Liver (tissue), 8 donors: ENCODE measurements at regions not wholly inside any gene's neighbourhood (a gene's known extent, or its start where the extent isn't known, plus 50 kb on each side); places are given as distances from the start of the nearest gene placed in this dataset.

ENCODE experiments used
- DNase-seq: peaks from one replicate; pipeline ENCODE4 v3.0.0-alpha.2; 2017; ENCODE audit warnings: low spot score
- H3K27ac ChIP-seq, 2 donors: one replicate each; pipeline ENCODE4 v1.7.0; 2013; ENCODE audit warnings: inconsistent platforms in 2 of 2, low read length in 2 of 2, control low read depth in 1 of 2, low read depth in 1 of 2, mild to moderate bottlenecking in 1 of 2
- H3K27me3 ChIP-seq, 4 donors: one replicate each; pipeline versions ENCODE4 v1.6.1 to v1.7.0; 2013; ENCODE audit warnings: low read length in 3 of 4, inconsistent platforms in 1 of 4, mild to moderate bottlenecking in 1 of 4, moderate library complexity in 1 of 4; ENCODE audit not compliant: control insufficient read depth in 4 of 4, insufficient read depth in 4 of 4
- H3K36me3 ChIP-seq, 4 donors: one replicate each; pipeline versions ENCODE4 v1.6.1 to v1.7.0; 2013; ENCODE audit warnings: low read length in 3 of 4, mild to moderate bottlenecking in 3 of 4, low read depth in 1 of 4, moderate library complexity in 1 of 4; ENCODE audit not compliant: control insufficient read depth in 4 of 4, insufficient read depth in 3 of 4
- H3K4me1 ChIP-seq, 4 donors: one replicate each; pipeline versions ENCODE4 v1.6.1 to v1.7.0; 2013; ENCODE audit warnings: low read length in 3 of 4, mild to moderate bottlenecking in 3 of 4, moderate library complexity in 1 of 4; ENCODE audit not compliant: control insufficient read depth in 4 of 4, insufficient read depth in 4 of 4
- H3K4me3 ChIP-seq, 3 donors: one replicate each; pipeline versions ENCODE4 v1.6.1 to v1.7.0; 2013; ENCODE audit warnings: low read length in 3 of 3, control low read depth in 1 of 3, low read depth in 1 of 3, mild to moderate bottlenecking in 1 of 3
- H3K9ac ChIP-seq, 2 donors: one replicate each; pipeline ENCODE4 v1.7.0; 2013; ENCODE audit warnings: low read length in 2 of 2, mild to moderate bottlenecking in 2 of 2, moderate library complexity in 2 of 2, control low read depth in 1 of 2, low read depth in 1 of 2
- H3K9me3 ChIP-seq, 4 donors: one replicate each; pipeline versions ENCODE4 v1.6.1 to v1.7.0; 2013; ENCODE audit warnings: low read length in 3 of 4; ENCODE audit not compliant: control insufficient read depth in 4 of 4
- CTCF ChIP-seq: fragments of 150-350 bp; IDR thresholded peaks from 2 replicates; pipeline ENCODE4 v1.5.1; 2017; ENCODE audit warnings: improper control_type of control experiment, low read depth, low read length; ENCODE audit not compliant: missing input control
- EGR1 ChIP-seq, 2 donors: IDR thresholded peaks; 2 replicates each; pipeline ENCODE4 v1.6.1; 2016 to 2018; ENCODE audit warnings: antibody characterized with exemption in 2 of 2, low read depth in 2 of 2
- FOXA1 ChIP-seq: IDR thresholded peaks from 2 replicates; pipeline ENCODE4 v1.6.1; 2016; ENCODE audit warnings: antibody characterized with exemption
- FOXA2 ChIP-seq: IDR thresholded peaks from 2 replicates; pipeline ENCODE4 v1.6.1; 2016; ENCODE audit warnings: antibody characterized with exemption
- GABPA ChIP-seq, 2 donors: IDR thresholded peaks in 1 of 2; conservative IDR thresholded peaks in 1 of 2; 2 replicates each; pipeline ENCODE4 v1.6.1; 2016; ENCODE audit warnings: antibody characterized with exemption in 2 of 2, mild to moderate bottlenecking in 1 of 2, moderate library complexity in 1 of 2
- HNF4A ChIP-seq, 2 donors: conservative IDR thresholded peaks; 2 replicates each; pipeline ENCODE4 v1.6.1; 2016; ENCODE audit warnings: antibody characterized with exemption in 2 of 2, mild to moderate bottlenecking in 2 of 2
- HNF4G ChIP-seq: IDR thresholded peaks from 2 replicates; pipeline ENCODE4 v1.6.1; 2016; ENCODE audit warnings: antibody characterized with exemption
- JUND ChIP-seq, 2 donors: IDR thresholded peaks; 2 replicates each; pipeline ENCODE4 v1.6.1; 2016; ENCODE audit warnings: antibody characterized with exemption in 2 of 2
- MAX ChIP-seq: IDR thresholded peaks from 2 replicates; pipeline ENCODE4 v1.6.1; 2016; ENCODE audit warnings: antibody characterized with exemption
- NR2F2 ChIP-seq: IDR thresholded peaks from 2 replicates; pipeline ENCODE4 v1.6.1; 2016; ENCODE audit warnings: antibody characterized with exemption
- RAD21 ChIP-seq, 2 donors: IDR thresholded peaks; 2 replicates each; pipeline ENCODE4 v1.6.1; 2016; ENCODE audit warnings: antibody characterized with exemption in 2 of 2, mild to moderate bottlenecking in 2 of 2
- REST ChIP-seq: IDR thresholded peaks from 2 replicates; pipeline ENCODE4 v1.6.1; 2016; ENCODE audit warnings: antibody characterized with exemption, mild to moderate bottlenecking
- RXRA ChIP-seq, 2 donors: IDR thresholded peaks; 2 replicates each; pipeline ENCODE4 v1.6.1; 2017 to 2018; ENCODE audit warnings: antibody characterized with exemption in 2 of 2, mild to moderate bottlenecking in 1 of 2
- SP1 ChIP-seq: IDR thresholded peaks from 2 replicates; pipeline ENCODE4 v1.6.1; 2018; ENCODE audit warnings: antibody characterized with exemption, mild to moderate bottlenecking
- TAF1 ChIP-seq: conservative IDR thresholded peaks from 2 replicates; pipeline ENCODE4 v1.6.1; 2016; ENCODE audit warnings: antibody characterized with exemption, mild to moderate bottlenecking
- YY1 ChIP-seq: IDR thresholded peaks from 2 replicates; pipeline ENCODE4 v1.6.1; 2016; ENCODE audit warnings: antibody characterized with exemption, mild to moderate bottlenecking
- WGBS: extraction: QIAGEN DNeasy Blood & Tissue Kit; methylation state at CpG from one replicate; pipeline ENCODE4 v1.1.7; 2013; 5-methylcytosine and 5-hydroxymethylcytosine counted together
- donor health status: healthy.
- donor health status: healthy.
- donor health status: healthy.
- donor health status: healthy.
- donor health status: healthy.

GRCh38 chr6:159617444-159617843 lies 75.6 kb downstream of the SOD2 start:
- no peaks in the 10 kb centered on the region for H3K27me3 ChIP-seq
- H3K36me3 ChIP-seq, result peaks cover 0 to 2% (median 0%) of the 10 kb centered on the region in 4 donors
- no peak for DNase-seq
- TF ChIP-seq GABPA (IDR thresholded peaks at IDR 0.05 in 1 of 2, conservative IDR thresholded peaks at IDR 0.05 in 1 of 2), result no peak
- no peak for TF ChIP-seq JUND (IDR thresholded peaks at IDR 0.05)
- TF ChIP-seq FOXA1, result no peak
- TF ChIP-seq HNF4A (conservative IDR thresholded peaks at IDR 0.05), result no peak
- no peak for TF ChIP-seq RXRA (IDR thresholded peaks at IDR 0.05)
- H3K9me3 ChIP-seq, result peaks cover 0 to 6% (median 0%) of the 10 kb centered on the region in 4 donors
- no peaks in the 10 kb centered on the region for H3K4me1 ChIP-seq
- 98% methylated on average over 1 of the region's 1 CpG for WGBS
- no peak overlapping the region for H3K27ac ChIP-seq
- no peak overlapping the region for H3K4me3 ChIP-seq
- H3K9ac ChIP-seq, result no peak overlapping the region

- WGBS, result 87% methylated on average over 2 of the region's 2 CpGs
- H3K36me3 ChIP-seq, result peaks cover 0 to 2% (median 0%) of the 10 kb centered on the region in 4 donors
- H3K4me1 ChIP-seq, result no peaks in the 10 kb centered on the region
- H3K4me3 ChIP-seq, result no peak overlapping the region
- peaks cover 0 to 6% (median 0%) of the 10 kb centered on the region in 4 donors for H3K9me3 ChIP-seq
- no peak for TF ChIP-seq HNF4G
- TF ChIP-seq JUND (IDR thresholded peaks at IDR 0.05), result no peak
- no peak for TF ChIP-seq EGR1 (IDR thresholded peaks at IDR 0.05; ENCODE audit: low read depth in 2 of 2)
- TF ChIP-seq NR2F2, result no peak
- no peak for TF ChIP-seq RXRA (IDR thresholded peaks at IDR 0.05)
- no peak for TF ChIP-seq CTCF
- TF ChIP-seq REST, result no peak
- no peak for TF ChIP-seq RAD21 (IDR thresholded peaks at IDR 0.05)
- TF ChIP-seq SP1, result no peak
- TF ChIP-seq FOXA2, result no peak
- no peak for TF ChIP-seq GABPA (IDR thresholded peaks at IDR 0.05 in 1 of 2, conservative IDR thresholded peaks at IDR 0.05 in 1 of 2)
- no peak for TF ChIP-seq TAF1
- TF ChIP-seq MAX, result no peak
- TF ChIP-seq HNF4A (conservative IDR thresholded peaks at IDR 0.05), result no peak
- no peak for TF ChIP-seq FOXA1
- no peak for TF ChIP-seq YY1
- no peak overlapping the region for H3K27ac ChIP-seq
- H3K27me3 ChIP-seq, result no peaks in the 10 kb centered on the region
- DNase-seq, result no peak
- H3K9ac ChIP-seq, result no peak overlapping the region
Observed at GRCh38 chr6:159616456-159616855, 76.6 kb downstream of the SOD2 start.
